Endothelial cell of umbilical vein (primary cell): ENCODE measurements at regions not wholly inside any gene's neighbourhood (a gene's known extent, or its start where the extent isn't known, plus 50 kb on each side); places are given as distances from the start of the nearest gene placed in this dataset.

ENCODE experiments used
- BruUV-seq: library from RNA; stranded (reverse); fragments of 400-500 nt; replicated peaks from 2 replicates; lab custom pipeline; 2021; lab: Mats Ljungman, UMichigan
- CTCF ChIA-PET: fragments of 300-600, 350-600 bp; sonication (Branson Sonifier 250); formaldehyde crosslinking; loops from one replicate; lab custom pipeline; 2021; ENCODE audit warnings: antibody characterized with exemption, inconsistent platforms; lab: Charles Lee
- POLR2A ChIA-PET: fragments of 300-600, 350-600 bp; sonication (Branson Sonifier 250); formaldehyde crosslinking; loops from one replicate; lab custom pipeline; 2021; ENCODE audit warnings: antibody characterized with exemption, inconsistent platforms; lab: Charles Lee
- DNase-seq: peaks from one replicate; pipeline ENCODE4 v3.0.0-alpha.2; 2011; ENCODE audit warnings: low read depth, low spot score
- FAIRE-seq: peaks from 2 replicates; lab custom pipeline; 2011; peaks lifted over from hg19 to GRCh38; lab: Jason Lieb, UNC
- H2AFZ ChIP-seq: 2 replicates; pipeline ENCODE4 v1.6.0; 2012; ENCODE audit warnings: low read depth, low read length, control low read depth, inconsistent platforms
- H3K27ac ChIP-seq: 2 replicates; pipeline ENCODE4 v1.5.1; 2011; ENCODE audit warnings: low read depth, mild to moderate bottlenecking, control low read depth, low read length, moderate library complexity; ENCODE audit not compliant: insufficient read depth
- H3K27me3 ChIP-seq, 2 experiments: 2 replicates each; pipeline versions ENCODE4 v1.6.0 to v1.6.1; 2011; ENCODE audit warnings: low read length in 2 of 2, mixed read lengths in 1 of 2; ENCODE audit not compliant: control insufficient read depth in 2 of 2, insufficient read depth in 2 of 2
- H3K36me3 ChIP-seq, 2 experiments: 2 replicates in 1 of 2; 3 replicates in 1 of 2; pipeline ENCODE4 v1.5.1; 2011; ENCODE audit warnings: low read length in 2 of 2, mild to moderate bottlenecking in 1 of 2, moderate library complexity in 1 of 2; ENCODE audit not compliant: control insufficient read depth in 2 of 2, insufficient read depth in 2 of 2; ENCODE audit errors: extremely low read depth in 1 of 2
- H3K4me1 ChIP-seq: 3 replicates; pipeline ENCODE4 v1.5.1; 2011; ENCODE audit warnings: mild to moderate bottlenecking, low read length; ENCODE audit not compliant: control insufficient read depth, insufficient read depth; ENCODE audit errors: extremely low read depth
- H3K4me2 ChIP-seq: 2 replicates; pipeline ENCODE4 v1.6.1; 2011; ENCODE audit warnings: low read length, control low read depth, mixed read lengths; ENCODE audit not compliant: insufficient read depth
- H3K4me3 ChIP-seq, 3 experiments: fragments of 200-600 bp in 1 of 3; sonication (generic), shearing (Covaris generic) in 1 of 3; replicated peaks in 1 of 3; 2 replicates each; pipeline ENCODE4 v1.5.1; 2011 to 2016; ENCODE audit warnings: control low read depth in 3 of 3, low read length in 3 of 3, mild to moderate bottlenecking in 2 of 3, inconsistent platforms in 1 of 3, low read depth in 1 of 3, moderate library complexity in 1 of 3; ENCODE audit not compliant: insufficient read depth in 1 of 3
- H3K79me2 ChIP-seq: 2 replicates; pipeline ENCODE4 v1.6.0; 2012; ENCODE audit warnings: low read length, inconsistent platforms; ENCODE audit not compliant: control insufficient read depth, insufficient read depth
- H3K9ac ChIP-seq: replicated peaks from 2 replicates; pipeline ENCODE3; 2011; ENCODE audit warnings: low read length, control low read depth; ENCODE audit not compliant: insufficient read depth; ENCODE audit errors: extremely low read depth
- H3K9me1 ChIP-seq: replicated peaks from 3 replicates; pipeline ENCODE4 v1.6.0; 2011; ENCODE audit warnings: mild to moderate bottlenecking, low read length; ENCODE audit not compliant: control insufficient read depth, insufficient read depth; ENCODE audit errors: extremely low read depth
- H3K9me3 ChIP-seq: replicated peaks from 2 replicates; pipeline ENCODE4 v1.5.1; 2012; ENCODE audit warnings: low read length, inconsistent platforms; ENCODE audit not compliant: control insufficient read depth, insufficient read depth
- H4K20me1 ChIP-seq: replicated peaks from 2 replicates; pipeline ENCODE3; 2011; ENCODE audit warnings: mild to moderate bottlenecking, low read length; ENCODE audit not compliant: control insufficient read depth, insufficient read depth; ENCODE audit errors: extremely low read depth
- EZH2 ChIP-seq: IDR thresholded peaks from 2 replicates; pipeline ENCODE4 v1.6.1; 2012; ENCODE audit warnings: borderline replicate concordance, low read depth, mild to moderate bottlenecking, moderate library complexity, low read length, inconsistent platforms; ENCODE audit not compliant: severe bottlenecking
- FOS ChIP-seq: IDR thresholded peaks from 2 replicates; pipeline ENCODE4 v1.6.1; 2011; ENCODE audit warnings: mild to moderate bottlenecking, low read length, moderate library complexity, borderline replicate concordance; ENCODE audit not compliant: insufficient read depth
- GATA2 ChIP-seq: IDR thresholded peaks from 2 replicates; pipeline ENCODE4 v1.7.0; 2011; ENCODE audit warnings: low read depth, mild to moderate bottlenecking, moderate library complexity, mixed read lengths, low read length; ENCODE audit not compliant: insufficient read length, insufficient read depth
- JUN ChIP-seq: IDR thresholded peaks from 2 replicates; pipeline ENCODE4 v1.6.1; 2011; ENCODE audit warnings: borderline replicate concordance, low read depth; ENCODE audit not compliant: insufficient read length, insufficient read depth
- MYC ChIP-seq: IDR thresholded peaks from one replicate; pipeline ENCODE4 v1.6.1; 2011; ENCODE audit warnings: mild to moderate bottlenecking, low read depth, low read length
- POLR2A ChIP-seq: IDR thresholded peaks from 2 replicates; pipeline ENCODE4 v1.6.1; 2012; ENCODE audit warnings: low read depth, mild to moderate bottlenecking, control low read depth, low read length
- POLR2AphosphoS5 ChIP-seq: IDR thresholded peaks from 2 replicates; pipeline ENCODE4 v1.6.1; 2012; ENCODE audit warnings: low read depth, mild to moderate bottlenecking, control low read depth, low read length, moderate library complexity; ENCODE audit not compliant: insufficient read depth
- dilution Hi-C: fragments of 300-500 bp; cut with MboI; formaldehyde crosslinking; loops from one replicate; pipeline ENCODE4 v1.15.0; 2019; ENCODE audit warnings: low sequenced_read_pairs; ENCODE audit not compliant: extremely low pct_ligation_motif_present
- intact Hi-C: fragments of 100-400 bp; cut with micrococcal nuclease; formaldehyde crosslinking; loops from one replicate; pipeline ENCODE4 v1.10.0; 2022
- TF ChIP-seq, protein P1 (sequence below): IDR thresholded peaks from 2 replicates; pipeline ENCODE4 v1.6.1; 2011; ENCODE audit not compliant: insufficient read depth, insufficient read length
- TF ChIP-seq, protein P2 (sequence below), 2 donors: IDR thresholded peaks; 1 replicate in 1 of 2; 2 replicates in 1 of 2; pipeline ENCODE4 v1.5.1; 2011; ENCODE audit warnings: low read length in 2 of 2, mild to moderate bottlenecking in 2 of 2, moderate library complexity in 2 of 2, control low read depth in 1 of 2, inconsistent platforms in 1 of 2, low read depth in 1 of 2; ENCODE audit not compliant: insufficient read depth in 1 of 2; ENCODE audit errors: extremely low read depth in 1 of 2

GRCh38 chr4:137393044-137393443 lies 139.2 kb downstream of the PCDH18 start:
- DNase-seq: no peak
- FAIRE-seq: no peak
- Histone ChIP-seq H3K36me3 (no peaks in the 10 kb centered on the region), H3K4me2 (no peak overlapping the region), H4K20me1 (no peaks in the 10 kb centered on the region), H3K9me1 (no peaks in the 10 kb centered on the region), H3K27ac (no peak overlapping the region), H3K4me1 (peaks cover 3% of the 10 kb centered on the region), H3K9me3 (no peaks in the 10 kb centered on the region), H3K79me2 (no peaks in the 10 kb centered on the region), H3K4me3 (no peak overlapping the region), H3K9ac (no peak overlapping the region), H2AFZ (no peak overlapping the region), H3K27me3 (no peaks in the 10 kb centered on the region)
- intact Hi-C loops: no loop called here
- TF ChIP-seq EZH2: no peak
- BruUV-seq: no TSS peak
- ChIA-PET POLR2A (no interaction called here), CTCF (no interaction called here)
- dilution Hi-C loops: no loop called here

GRCh38 chr4:137390707-137391106 lies 141.6 kb downstream of the PCDH18 start:
- Histone ChIP-seq H3K36me3 (no peaks in the 10 kb centered on the region), H2AFZ (no peak overlapping the region), H3K27ac (no peak overlapping the region), H3K79me2 (no peaks in the 10 kb centered on the region), H4K20me1 (no peaks in the 10 kb centered on the region), H3K4me2 (no peak overlapping the region), H3K9me1 (no peaks in the 10 kb centered on the region), H3K4me1 (peaks cover 6% of the 10 kb centered on the region), H3K9me3 (no peaks in the 10 kb centered on the region), H3K9ac (no peak overlapping the region), H3K4me3 (no peak overlapping the region), H3K27me3 (no peaks in the 10 kb centered on the region)
- POLR2A ChIA-PET: no interaction called here
- dilution Hi-C loops (no loop called here), intact Hi-C loops (no loop called here)
- no peak for FAIRE-seq
- CTCF ChIA-PET: no interaction called here
- TF ChIP-seq FOS (no peak), POLR2AphosphoS5 (no peak), GATA2 (no peak), EZH2 (no peak), MYC (no peak), POLR2A (no peak), JUN (no peak)
- TF ChIP-seq, protein P1, sequence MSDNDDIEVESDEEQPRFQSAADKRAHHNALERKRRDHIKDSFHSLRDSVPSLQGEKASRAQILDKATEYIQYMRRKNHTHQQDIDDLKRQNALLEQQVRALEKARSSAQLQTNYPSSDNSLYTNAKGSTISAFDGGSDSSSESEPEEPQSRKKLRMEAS: no peak
- TF ChIP-seq, protein P2, sequence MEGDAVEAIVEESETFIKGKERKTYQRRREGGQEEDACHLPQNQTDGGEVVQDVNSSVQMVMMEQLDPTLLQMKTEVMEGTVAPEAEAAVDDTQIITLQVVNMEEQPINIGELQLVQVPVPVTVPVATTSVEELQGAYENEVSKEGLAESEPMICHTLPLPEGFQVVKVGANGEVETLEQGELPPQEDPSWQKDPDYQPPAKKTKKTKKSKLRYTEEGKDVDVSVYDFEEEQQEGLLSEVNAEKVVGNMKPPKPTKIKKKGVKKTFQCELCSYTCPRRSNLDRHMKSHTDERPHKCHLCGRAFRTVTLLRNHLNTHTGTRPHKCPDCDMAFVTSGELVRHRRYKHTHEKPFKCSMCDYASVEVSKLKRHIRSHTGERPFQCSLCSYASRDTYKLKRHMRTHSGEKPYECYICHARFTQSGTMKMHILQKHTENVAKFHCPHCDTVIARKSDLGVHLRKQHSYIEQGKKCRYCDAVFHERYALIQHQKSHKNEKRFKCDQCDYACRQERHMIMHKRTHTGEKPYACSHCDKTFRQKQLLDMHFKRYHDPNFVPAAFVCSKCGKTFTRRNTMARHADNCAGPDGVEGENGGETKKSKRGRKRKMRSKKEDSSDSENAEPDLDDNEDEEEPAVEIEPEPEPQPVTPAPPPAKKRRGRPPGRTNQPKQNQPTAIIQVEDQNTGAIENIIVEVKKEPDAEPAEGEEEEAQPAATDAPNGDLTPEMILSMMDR (IDR thresholded peaks at IDR 0.05; ENCODE audit: extremely low read depth in 1 of 2, insufficient read depth in 1 of 2, low read depth in 1 of 2, low read length in 2 of 2): no peak
- no TSS peak for BruUV-seq
- no peak for DNase-seq
